Fibroblast of lung (primary cell): ENCODE measurements at regions not wholly inside any gene's neighbourhood (a gene's known extent, or its start where the extent isn't known, plus 50 kb on each side); places are given as distances from the start of the nearest gene placed in this dataset.

ENCODE experiments used
- EZH2 ChIP-seq: IDR thresholded peaks from 2 replicates; pipeline ENCODE4 v1.5.1; 2012; ENCODE audit warnings: low read length, control low read depth, mild to moderate bottlenecking; ENCODE audit errors: missing control alignments
- TF ChIP-seq, protein P1 (sequence below), 2 donors: IDR thresholded peaks in 1 of 2; conservative IDR thresholded peaks in 1 of 2; 1 replicate in 1 of 2; 2 replicates in 1 of 2; pipeline ENCODE4 v1.5.1; 2011 to 2012; ENCODE audit warnings: low read length in 2 of 2, control low read depth in 1 of 2, inconsistent platforms in 1 of 2, low read depth in 1 of 2, mild to moderate bottlenecking in 1 of 2

DNA sequence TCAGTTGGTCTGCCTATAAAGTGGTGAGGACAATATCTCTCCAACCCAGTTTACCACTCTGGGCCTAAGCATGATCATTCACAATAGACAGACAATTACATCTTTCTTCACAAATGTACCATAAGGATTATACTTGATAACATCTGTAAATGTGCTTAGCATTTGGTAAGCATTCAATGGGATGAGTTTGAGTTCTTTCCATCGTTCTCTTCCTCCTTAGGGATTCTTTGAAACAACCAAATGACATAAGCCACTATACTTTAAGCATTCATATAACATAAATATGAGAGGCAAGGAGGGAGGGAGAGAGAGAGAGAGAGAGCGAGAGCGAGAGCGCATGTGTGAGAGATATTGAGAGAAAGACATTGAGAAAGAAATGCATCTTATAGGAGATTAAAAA, 303.3 kb upstream of the CBLB start:
- TF ChIP-seq, protein P1, sequence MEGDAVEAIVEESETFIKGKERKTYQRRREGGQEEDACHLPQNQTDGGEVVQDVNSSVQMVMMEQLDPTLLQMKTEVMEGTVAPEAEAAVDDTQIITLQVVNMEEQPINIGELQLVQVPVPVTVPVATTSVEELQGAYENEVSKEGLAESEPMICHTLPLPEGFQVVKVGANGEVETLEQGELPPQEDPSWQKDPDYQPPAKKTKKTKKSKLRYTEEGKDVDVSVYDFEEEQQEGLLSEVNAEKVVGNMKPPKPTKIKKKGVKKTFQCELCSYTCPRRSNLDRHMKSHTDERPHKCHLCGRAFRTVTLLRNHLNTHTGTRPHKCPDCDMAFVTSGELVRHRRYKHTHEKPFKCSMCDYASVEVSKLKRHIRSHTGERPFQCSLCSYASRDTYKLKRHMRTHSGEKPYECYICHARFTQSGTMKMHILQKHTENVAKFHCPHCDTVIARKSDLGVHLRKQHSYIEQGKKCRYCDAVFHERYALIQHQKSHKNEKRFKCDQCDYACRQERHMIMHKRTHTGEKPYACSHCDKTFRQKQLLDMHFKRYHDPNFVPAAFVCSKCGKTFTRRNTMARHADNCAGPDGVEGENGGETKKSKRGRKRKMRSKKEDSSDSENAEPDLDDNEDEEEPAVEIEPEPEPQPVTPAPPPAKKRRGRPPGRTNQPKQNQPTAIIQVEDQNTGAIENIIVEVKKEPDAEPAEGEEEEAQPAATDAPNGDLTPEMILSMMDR (conservative IDR thresholded peaks at IDR 0.05 in 1 of 2, IDR thresholded peaks at IDR 0.05 in 1 of 2; ENCODE audit: low read depth in 1 of 2, low read length in 2 of 2) = no peak
- no peak for TF ChIP-seq EZH2
